Naive thymus-derived CD8-positive, alpha-beta T cell (primary cell): ENCODE measurements at regions not wholly inside any gene's neighbourhood (a gene's known extent, or its start where the extent isn't known, plus 50 kb on each side); places are given as distances from the start of the nearest gene placed in this dataset.
A peak's percentile ranks its signal among the peaks of the same experiment; 100 is the strongest.

Source experiments
- ATAC-seq, 2 donors: fragments of 150-1000 bp; cut with Tn5 transposase in 1 of 2; sonication (Bioruptor Pico), chemical (Tn5 transposase) in 1 of 2; 1 replicate in 1 of 2; 2 replicates in 1 of 2; pipeline ENCODE4 v1.10.0; 2021; ENCODE audit warnings: mild to moderate bottlenecking in 2 of 2, moderate library complexity in 2 of 2
- POLR2A ChIA-PET: fragments of 350-600 bp; sonication (Branson Sonifier 250); formaldehyde crosslinking; loops from one replicate; lab custom pipeline; 2021; ENCODE audit warnings: antibody characterized with exemption; lab: Charles Lee
- DNase-seq, 10 donors: peaks; one replicate each; pipeline versions ENCODE4 v3.0.0 to v3.0.0-alpha.2; 2020 to 2022
- H3K27ac Mint-ChIP-seq, 10 donors: one replicate each; pipeline ENCODE4 v1.8.0; 2020 to 2022; ENCODE audit warnings: mild to moderate bottlenecking in 10 of 10, mixed read lengths in 10 of 10, moderate library complexity in 4 of 10, inconsistent platforms in 1 of 10
- H3K27me3 Mint-ChIP-seq, 5 donors: one replicate each; pipeline ENCODE4 v1.8.0; 2021 to 2022; ENCODE audit warnings: mixed read lengths in 5 of 5
- H3K36me3 Mint-ChIP-seq, 3 donors: one replicate each; pipeline ENCODE4 v1.8.0; 2020 to 2022; ENCODE audit warnings: mixed read lengths in 3 of 3, mild to moderate bottlenecking in 2 of 3, inconsistent platforms in 1 of 3
- H3K4me1 Mint-ChIP-seq, 4 donors: one replicate each; pipeline ENCODE4 v1.8.0; 2021 to 2022; ENCODE audit warnings: mixed read lengths in 4 of 4
- H3K4me3 Mint-ChIP-seq, 10 donors: one replicate each; pipeline ENCODE4 v1.8.0; 2020 to 2022; ENCODE audit warnings: mild to moderate bottlenecking in 10 of 10, mixed read lengths in 10 of 10, moderate library complexity in 6 of 10, inconsistent platforms in 1 of 10
- H3K9me3 Mint-ChIP-seq, 9 donors: one replicate each; pipeline ENCODE4 v1.8.0; 2020 to 2022; ENCODE audit warnings: mixed read lengths in 9 of 9, mild to moderate bottlenecking in 3 of 9, inconsistent platforms in 1 of 9, moderate library complexity in 1 of 9

GRCh38 chr5:52469835-52470234, 317.9 kb upstream of the ITGA1 start:
- Mint-ChIP-seq H3K27ac (peak overlapping the region in 8 of 10 donors; percentile 21 to 85 (median 50)), H3K36me3 (no peaks in the 10 kb centered on the region), H3K4me1 (peaks cover 0 to 9% (median 0%) of the 10 kb centered on the region in 4 donors), H3K27me3 (peaks cover 0 to 2% (median 0%) of the 10 kb centered on the region in 5 donors), H3K4me3 (peak overlapping the region; percentile 12 to 69 (median 56)), H3K9me3 (no peaks in the 10 kb centered on the region)
- no peak for DNase-seq
- POLR2A ChIA-PET, result no interaction called here
- ATAC-seq, result no peak

DNA sequence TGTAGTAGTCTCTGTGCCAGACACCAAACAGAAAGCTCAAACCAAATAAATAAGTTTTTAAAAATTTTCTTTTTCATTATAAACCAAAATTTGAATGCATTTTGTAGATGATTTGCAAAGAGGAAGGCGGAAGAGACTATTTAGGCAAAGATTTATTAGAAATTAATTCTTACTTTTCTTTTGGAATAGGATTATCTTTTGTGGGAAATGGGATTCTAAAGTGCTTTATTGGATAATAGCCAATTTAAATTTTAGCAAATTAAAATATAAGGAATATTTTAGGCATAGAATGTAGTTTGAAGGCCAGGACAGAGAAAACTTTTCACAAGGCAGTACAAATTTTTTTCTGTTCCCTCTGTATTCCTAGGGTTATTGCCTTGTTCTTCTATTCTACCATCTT, 311.4 kb upstream of the ITGA1 start:
- no peak overlapping the region for H3K27ac Mint-ChIP-seq
- DNase-seq, result no peak
- H3K4me3 Mint-ChIP-seq, result no peak overlapping the region
- no peaks in the 10 kb centered on the region for H3K4me1 Mint-ChIP-seq
- peaks cover 0 to 2% (median 0%) of the 10 kb centered on the region in 5 donors for H3K27me3 Mint-ChIP-seq
- ATAC-seq, result no peak
- POLR2A ChIA-PET, result no interaction called here
- peaks cover 0 to 8% (median 2%) of the 10 kb centered on the region in 9 donors for H3K9me3 Mint-ChIP-seq
- peaks cover 0 to 8% (median 3%) of the 10 kb centered on the region in 3 donors for H3K36me3 Mint-ChIP-seq

DNA sequence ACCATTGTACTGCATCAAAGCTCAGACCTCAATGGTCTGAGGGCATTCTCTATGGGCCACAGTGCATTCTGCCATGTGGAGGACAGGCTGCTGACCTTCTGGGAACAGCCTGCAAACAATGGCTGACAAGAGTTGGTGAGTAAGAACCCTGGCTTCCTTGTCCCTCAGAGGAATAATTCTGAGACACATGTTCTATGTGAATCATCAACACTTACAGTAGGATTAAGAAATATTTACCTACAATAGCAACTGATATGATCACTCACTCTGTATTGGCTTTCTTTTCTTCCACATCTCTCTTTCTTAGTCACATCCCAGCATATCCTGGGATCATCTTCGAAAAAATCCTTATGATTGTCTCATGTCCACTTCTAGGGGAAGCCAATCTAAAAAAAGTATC, 306.5 kb upstream of the ITGA1 start:
- no peak overlapping the region for H3K27ac Mint-ChIP-seq
- H3K27me3 Mint-ChIP-seq, result peaks cover 0 to 7% (median 0%) of the 10 kb centered on the region in 5 donors
- no peak overlapping the region for H3K4me3 Mint-ChIP-seq
- POLR2A ChIA-PET, result no interaction called here
- H3K36me3 Mint-ChIP-seq, result peaks cover 0 to 8% (median 3%) of the 10 kb centered on the region in 3 donors
- H3K9me3 Mint-ChIP-seq, result peaks cover 0 to 8% (median 2%) of the 10 kb centered on the region in 9 donors
- ATAC-seq (no peak), DNase-seq (no peak)
- H3K4me1 Mint-ChIP-seq, result no peaks in the 10 kb centered on the region

DNA sequence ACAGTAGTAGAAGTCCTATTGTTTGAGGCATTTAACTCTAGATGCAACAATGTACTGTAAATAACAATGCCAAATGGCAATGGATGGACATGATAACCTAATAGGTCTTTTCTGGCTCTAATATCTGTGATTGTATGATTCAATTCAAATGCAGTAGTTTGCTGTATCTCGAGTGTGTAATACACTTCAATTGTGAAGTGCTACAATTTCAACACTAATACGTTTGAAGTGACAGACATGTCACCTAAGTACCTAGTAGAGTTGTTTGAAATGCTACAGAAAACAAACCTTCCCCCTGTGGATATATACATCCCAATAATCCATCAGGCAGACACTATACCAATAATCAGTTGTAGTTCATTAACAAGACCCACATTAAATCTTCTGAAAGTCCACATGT, 305.9 kb upstream of the ITGA1 start:
- no peaks in the 10 kb centered on the region for H3K4me1 Mint-ChIP-seq
- POLR2A ChIA-PET, result no interaction called here
- ATAC-seq (no peak), DNase-seq (no peak)
- H3K27ac Mint-ChIP-seq, result no peak overlapping the region
- no peak overlapping the region for H3K4me3 Mint-ChIP-seq
- peaks cover 0 to 8% (median 3%) of the 10 kb centered on the region in 3 donors for H3K36me3 Mint-ChIP-seq
- peaks cover 0 to 8% (median 2%) of the 10 kb centered on the region in 9 donors for H3K9me3 Mint-ChIP-seq
- peaks cover 0 to 7% (median 0%) of the 10 kb centered on the region in 5 donors for H3K27me3 Mint-ChIP-seq

DNA sequence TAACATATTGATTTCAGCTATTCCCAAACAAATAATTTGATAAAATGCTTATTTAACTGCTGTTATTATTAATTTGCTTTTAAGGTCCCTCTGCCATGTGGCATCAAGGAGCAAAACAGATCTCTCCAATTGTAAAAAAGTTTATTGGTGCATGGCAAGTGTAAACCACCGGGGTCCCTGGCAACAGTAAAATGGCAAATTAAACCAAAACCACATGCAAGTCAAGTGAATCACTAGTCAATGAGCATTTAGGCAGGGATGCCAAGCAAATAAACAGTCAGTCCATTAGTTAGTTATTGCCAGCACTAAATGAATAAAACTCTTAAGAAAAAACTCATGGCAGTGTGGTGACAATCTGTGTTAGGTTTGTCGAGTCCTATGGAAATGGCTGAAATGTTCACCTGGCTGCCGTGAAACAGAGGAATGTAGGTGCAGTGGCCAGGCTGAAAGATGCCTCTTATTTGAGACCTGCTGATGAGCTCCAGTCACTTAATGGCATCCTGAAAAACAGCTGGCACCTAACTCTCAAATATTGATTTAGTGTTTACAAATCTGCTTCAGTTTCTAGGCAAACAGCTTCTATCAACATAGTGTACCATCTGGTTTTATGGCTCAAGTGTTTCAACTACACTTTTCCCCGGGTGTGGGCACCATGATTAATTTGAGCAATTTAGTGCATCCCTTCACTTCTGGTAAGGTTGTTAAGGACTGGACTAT, 296.5 kb upstream of the ITGA1 start:
- Mint-ChIP-seq H3K4me1 (no peaks in the 10 kb centered on the region), H3K4me3 (no peak overlapping the region), H3K36me3 (no peaks in the 10 kb centered on the region), H3K9me3 (peaks cover 0 to 1% (median 0%) of the 10 kb centered on the region in 9 donors), H3K27ac (no peak overlapping the region), H3K27me3 (no peaks in the 10 kb centered on the region)
- DNase-seq (no peak), ATAC-seq (no peak)
- POLR2A ChIA-PET, result no interaction called here

- DNase-seq, result no peak
- POLR2A ChIA-PET, result no interaction called here
- H3K27ac Mint-ChIP-seq, result no peak overlapping the region
- no peaks in the 10 kb centered on the region for H3K36me3 Mint-ChIP-seq
- H3K9me3 Mint-ChIP-seq, result no peaks in the 10 kb centered on the region
- no peak overlapping the region for H3K4me3 Mint-ChIP-seq
- no peaks in the 10 kb centered on the region for H3K27me3 Mint-ChIP-seq
- no peak for ATAC-seq
- H3K4me1 Mint-ChIP-seq, result no peaks in the 10 kb centered on the region
These were observed 295.9 kb upstream of the ITGA1 start for GRCh38 chr5:52491818-52492217.

DNA sequence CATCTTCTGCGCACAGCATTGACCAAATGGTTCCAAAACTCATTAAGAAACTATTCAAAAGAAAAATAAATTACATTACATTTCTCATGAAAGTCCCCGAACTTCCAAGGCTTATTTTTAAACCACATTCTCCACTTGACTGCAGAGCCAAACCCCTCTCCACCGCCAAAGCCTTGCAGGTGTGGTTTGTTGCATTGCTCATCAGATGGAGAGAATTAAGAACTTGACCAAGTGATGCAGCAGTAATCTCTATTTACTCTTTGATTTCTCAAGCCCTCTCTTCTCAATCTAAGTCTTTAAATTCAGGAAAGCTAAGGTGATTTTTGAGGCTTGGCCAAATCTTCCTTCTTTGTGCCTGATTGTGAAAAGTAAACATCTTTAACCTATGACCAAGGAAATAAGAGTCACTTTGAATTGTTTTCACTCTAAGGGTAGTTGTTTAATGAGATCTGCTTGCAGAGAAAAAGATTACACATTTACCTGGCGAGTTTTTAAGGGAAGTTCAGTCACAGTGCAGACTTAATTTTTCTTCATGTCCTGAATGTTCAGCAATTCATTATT, 290.5 kb upstream of the ITGA1 start:
- Mint-ChIP-seq H3K4me1 (peaks cover 0 to 2% (median 0%) of the 10 kb centered on the region in 4 donors), H3K27me3 (peaks cover 0 to 12% (median 7%) of the 10 kb centered on the region in 5 donors), H3K36me3 (no peaks in the 10 kb centered on the region), H3K9me3 (no peaks in the 10 kb centered on the region), H3K4me3 (no peak overlapping the region), H3K27ac (no peak overlapping the region)
- DNase-seq, result no peak
- ATAC-seq, result no peak
- POLR2A ChIA-PET, result no interaction called here

GRCh38 chr5:52498607-52499006, 289.1 kb upstream of the ITGA1 start:
- no peak for ATAC-seq

DNA sequence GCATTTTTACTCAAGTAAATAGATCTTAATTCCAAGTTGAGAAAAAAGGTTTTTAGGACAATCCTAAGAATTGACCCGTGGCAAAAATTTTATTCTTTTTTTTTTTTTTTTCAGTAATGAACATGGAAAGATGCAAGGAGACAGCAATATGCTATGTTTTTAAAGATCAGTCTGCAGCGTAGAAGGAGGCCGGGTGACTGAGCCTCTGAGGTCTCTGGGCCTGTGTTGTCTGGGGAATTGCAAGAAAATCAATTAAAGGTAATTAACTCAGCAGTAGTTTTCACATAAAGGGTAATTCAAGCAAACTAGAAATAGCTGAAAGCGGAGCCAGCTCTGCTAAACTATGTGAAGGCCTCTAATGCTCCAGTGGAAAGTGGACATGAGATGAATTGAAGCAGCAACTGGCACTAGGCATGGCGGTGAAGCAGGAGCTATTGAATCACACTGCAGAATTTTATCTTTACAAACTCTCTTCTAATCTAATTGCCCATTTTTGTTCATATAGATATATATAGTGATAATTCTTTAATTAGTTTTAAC, 285.2 kb upstream of the ITGA1 start:
- Mint-ChIP-seq H3K4me1 (no peaks in the 10 kb centered on the region), H3K4me3 (no peak overlapping the region), H3K27me3 (peaks cover 0 to 11% (median 7%) of the 10 kb centered on the region in 5 donors), H3K9me3 (no peaks in the 10 kb centered on the region), H3K27ac (no peak overlapping the region), H3K36me3 (no peaks in the 10 kb centered on the region)
- ATAC-seq (no peak), DNase-seq (no peak)
- POLR2A ChIA-PET, result no interaction called here

More at GRCh38 chr5:52498607-52499006, 289.1 kb upstream of the ITGA1 start:
- Mint-ChIP-seq H3K9me3 (no peaks in the 10 kb centered on the region), H3K4me3 (no peak overlapping the region), H3K27me3 (peaks cover 0 to 14% (median 7%) of the 10 kb centered on the region in 5 donors), H3K27ac (no peak overlapping the region), H3K4me1 (peaks cover 0 to 2% (median 0%) of the 10 kb centered on the region in 4 donors), H3K36me3 (no peaks in the 10 kb centered on the region)
- POLR2A ChIA-PET, result no interaction called here
- DNase-seq, result no peak

DNA sequence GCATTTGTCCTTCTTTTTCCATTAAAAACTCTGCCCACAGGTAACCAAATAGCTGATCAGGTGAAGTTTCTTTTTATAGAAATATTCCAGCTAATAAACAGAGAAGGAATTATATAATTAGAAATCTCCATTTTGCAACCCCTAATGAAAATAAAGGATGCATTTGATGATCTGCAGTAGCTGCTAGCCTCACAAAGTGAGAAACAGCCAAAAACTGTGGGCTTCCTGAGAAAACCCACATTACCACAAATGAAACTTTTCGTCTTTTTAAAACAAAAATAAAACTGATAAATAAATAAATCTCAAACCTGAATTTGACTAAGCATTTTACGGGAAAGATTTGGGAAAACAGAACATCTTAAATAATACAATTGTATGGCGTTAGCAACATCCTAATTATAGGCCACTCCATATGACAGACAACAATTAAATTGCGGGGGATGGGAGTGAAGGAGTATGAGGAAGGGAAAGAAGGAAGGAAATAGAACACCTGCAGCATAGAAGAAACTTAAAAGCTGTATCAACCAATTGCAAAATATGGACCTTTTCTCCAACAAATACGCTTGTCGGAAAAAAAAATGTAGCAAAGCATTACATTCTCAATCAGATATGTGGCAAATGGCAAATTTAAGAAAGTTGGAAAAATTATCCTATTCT, 283.0 kb upstream of the ITGA1 start:
- Mint-ChIP-seq H3K4me3 (peak overlapping the region in 1 of 10 donors; percentile 17), H3K9me3 (no peaks in the 10 kb centered on the region), H3K27ac (peak overlapping the region in 1 of 10 donors; percentile 36), H3K36me3 (no peaks in the 10 kb centered on the region), H3K27me3 (peaks cover 0 to 11% (median 7%) of the 10 kb centered on the region in 5 donors), H3K4me1 (no peaks in the 10 kb centered on the region)
- POLR2A ChIA-PET, result no interaction called here
- ATAC-seq, result no peak
- DNase-seq, result no peak

DNA sequence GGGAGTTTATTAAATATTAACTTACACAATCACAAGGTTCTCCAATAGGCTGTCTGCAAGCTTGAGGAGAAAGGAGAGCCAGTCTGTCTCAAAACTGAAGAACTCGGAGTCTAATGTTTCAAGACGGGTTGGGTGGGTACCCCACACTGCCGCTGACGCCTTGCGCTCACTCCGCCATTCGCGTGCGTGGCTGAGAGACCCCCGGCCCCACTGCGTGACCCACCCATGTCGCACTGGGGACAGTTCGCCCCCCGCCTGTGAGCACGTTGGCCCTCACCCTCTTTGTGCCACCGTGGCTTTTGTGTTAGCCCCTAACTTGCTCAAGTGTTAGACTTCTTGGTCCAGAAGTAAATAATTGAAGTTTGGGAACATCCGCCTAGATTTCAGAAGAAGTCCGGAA, 270.0 kb upstream of the ITGA1 start:
- H3K9me3 Mint-ChIP-seq, result peaks cover 0 to 20% (median 0%) of the 10 kb centered on the region in 9 donors
- H3K36me3 Mint-ChIP-seq, result no peaks in the 10 kb centered on the region
- no peak overlapping the region for H3K4me3 Mint-ChIP-seq
- H3K4me1 Mint-ChIP-seq, result no peaks in the 10 kb centered on the region
- peaks cover 0 to 4% (median 0%) of the 10 kb centered on the region in 5 donors for H3K27me3 Mint-ChIP-seq
- ATAC-seq, result no peak
- DNase-seq, result no peak
- no peak overlapping the region for H3K27ac Mint-ChIP-seq
- POLR2A ChIA-PET, result no interaction called here

GRCh38 chr5:52520171-52520570, 267.5 kb upstream of the ITGA1 start:
- POLR2A ChIA-PET, result no interaction called here
- no peaks in the 10 kb centered on the region for H3K4me1 Mint-ChIP-seq
- no peaks in the 10 kb centered on the region for H3K36me3 Mint-ChIP-seq
- no peak for DNase-seq
- H3K27ac Mint-ChIP-seq, result no peak overlapping the region
- H3K4me3 Mint-ChIP-seq, result no peak overlapping the region
- H3K9me3 Mint-ChIP-seq, result peaks cover 0 to 20% (median 0%) of the 10 kb centered on the region in 9 donors
- no peak for ATAC-seq
- peaks cover 0 to 4% (median 2%) of the 10 kb centered on the region in 5 donors for H3K27me3 Mint-ChIP-seq

- Mint-ChIP-seq H3K4me3 (no peak overlapping the region), H3K27me3 (peaks cover 0 to 5% (median 3%) of the 10 kb centered on the region in 5 donors), H3K4me1 (no peaks in the 10 kb centered on the region), H3K27ac (no peak overlapping the region), H3K36me3 (no peaks in the 10 kb centered on the region), H3K9me3 (peaks cover 0 to 14% (median 0%) of the 10 kb centered on the region in 9 donors)
- ATAC-seq, result no peak
- POLR2A ChIA-PET, result no interaction called here
- no peak for DNase-seq
These were observed 266.5 kb upstream of the ITGA1 start for GRCh38 chr5:52521236-52521635.
